Neural cell (in vitro differentiated cells): ENCODE measurements at regions not wholly inside any gene's neighbourhood (a gene's known extent, or its start where the extent isn't known, plus 50 kb on each side); places are given as distances from the start of the nearest gene placed in this dataset.

Experiments used
- H2AFZ ChIP-seq: fragments of 200-600, 300-800 bp; sonication (generic), shearing (Covaris generic); 2 replicates; pipeline ENCODE4 v1.6.0; 2014; ENCODE audit warnings: low read depth, mild to moderate bottlenecking, antibody characterized with exemption, low read length, moderate library complexity
- H3F3A ChIP-seq: fragments of 200-600 bp; shearing (Covaris generic); 2 replicates; pipeline ENCODE4 v1.6.1; 2016; ENCODE audit warnings: mild to moderate bottlenecking, moderate library complexity, mixed read lengths, antibody characterized with exemption, low read length; ENCODE audit not compliant: insufficient read depth, poor library complexity, severe bottlenecking
- H3K27ac ChIP-seq: fragments of 200-600, 300-800 bp; sonication (generic), shearing (Covaris generic); 2 replicates; pipeline ENCODE4 v1.5.1; 2014; ENCODE audit warnings: mild to moderate bottlenecking, low read length, moderate library complexity
- H3K27me3 ChIP-seq: fragments of 300-800, 200-600 bp; sonication (generic), shearing (Covaris generic); 2 replicates; pipeline ENCODE4 v1.6.0; 2014; ENCODE audit warnings: mild to moderate bottlenecking, low read depth, low read length, moderate library complexity; ENCODE audit not compliant: insufficient read depth
- H3K36me3 ChIP-seq: fragments of 300-800, 200-600 bp; sonication (generic), shearing (Covaris generic); 2 replicates; pipeline ENCODE4 v1.5.1; 2014; ENCODE audit warnings: mild to moderate bottlenecking, antibody characterized with exemption, low read length, moderate library complexity; ENCODE audit not compliant: insufficient read depth
- H3K4me2 ChIP-seq: fragments of 300-800, 200-600 bp; sonication (generic), shearing (Covaris generic); 2 replicates; pipeline ENCODE4 v1.6.0; 2014; ENCODE audit warnings: mild to moderate bottlenecking, low read length
- H3K4me3 ChIP-seq: fragments of 300-800, 200-600 bp; sonication (generic), shearing (Covaris generic); 2 replicates; pipeline ENCODE4 v1.5.1; 2014; ENCODE audit warnings: mild to moderate bottlenecking, low read length, moderate library complexity
- H3K79me2 ChIP-seq: fragments of 200-600 bp; shearing (Covaris generic); replicated peaks from 2 replicates; pipeline ENCODE4 v1.6.0; 2014; ENCODE audit warnings: mild to moderate bottlenecking, low read length, moderate library complexity; ENCODE audit not compliant: insufficient read depth
- H3K9ac ChIP-seq: fragments of 300-800, 200-600 bp; sonication (generic), shearing (Covaris generic); 2 replicates; pipeline ENCODE4 v1.6.1; 2016; ENCODE audit warnings: mild to moderate bottlenecking, low read length, mixed read lengths
- H3K9me2 ChIP-seq: fragments of 200-600 bp; shearing (Covaris generic); 2 replicates; pipeline ENCODE4 v1.6.1; 2016; ENCODE audit warnings: mild to moderate bottlenecking, low read length, mixed read lengths; ENCODE audit not compliant: insufficient read depth
- H3K9me3 ChIP-seq: fragments of 200-600, 300-800 bp; sonication (generic), shearing (Covaris generic); 2 replicates; pipeline ENCODE4 v1.6.1; 2016; ENCODE audit warnings: mild to moderate bottlenecking, mixed run types, low read length, moderate library complexity, mixed read lengths
- H4K20me1 ChIP-seq: fragments of 200-600 bp; shearing (Covaris generic); 2 replicates; pipeline ENCODE4 v1.6.1; 2016; ENCODE audit warnings: mild to moderate bottlenecking, mixed run types; ENCODE audit not compliant: insufficient read depth
- EP300 ChIP-seq: fragments of 450-650 bp; conservative IDR thresholded peaks from 2 replicates; pipeline ENCODE4 v1.6.1; 2014; ENCODE audit warnings: antibody characterized with exemption, mild to moderate bottlenecking, moderate library complexity; ENCODE audit not compliant: poor library complexity, severe bottlenecking
- EZH2 ChIP-seq: fragments of 200-600, 300-800 bp; shearing (Covaris generic), sonication (generic); IDR thresholded peaks from 2 replicates; pipeline ENCODE4 v1.6.1; 2014; ENCODE audit warnings: antibody characterized with exemption, low read length, borderline replicate concordance, mild to moderate bottlenecking; ENCODE audit not compliant: insufficient read depth, poor library complexity, severe bottlenecking
- MXI1 ChIP-seq: fragments of 450-650 bp; conservative IDR thresholded peaks from 2 replicates; pipeline ENCODE4 v1.6.1; 2014; ENCODE audit warnings: antibody characterized with exemption, mild to moderate bottlenecking; ENCODE audit not compliant: poor library complexity, severe bottlenecking
- POLR2AphosphoS5 ChIP-seq: IDR thresholded peaks from 2 replicates; pipeline ENCODE4 v1.6.1; 2012
- RAD21 ChIP-seq: fragments of 450-650 bp; conservative IDR thresholded peaks from 2 replicates; pipeline ENCODE4 v1.6.1; 2014; ENCODE audit warnings: antibody characterized with exemption, mild to moderate bottlenecking, moderate library complexity
- SMC3 ChIP-seq: fragments of 450-650 bp; conservative IDR thresholded peaks from 2 replicates; pipeline ENCODE4 v1.6.1; 2014; ENCODE audit warnings: antibody characterized with exemption, mild to moderate bottlenecking, moderate library complexity; ENCODE audit not compliant: poor library complexity
- TAF1 ChIP-seq: IDR thresholded peaks from 2 replicates; pipeline ENCODE4 v1.6.1; 2012; ENCODE audit warnings: low read depth
- TF ChIP-seq, protein P1 (sequence below): IDR thresholded peaks from 2 replicates; pipeline ENCODE4 v1.6.1; 2012; ENCODE audit warnings: borderline replicate concordance
- TF ChIP-seq, protein P2 (sequence below): fragments of 450-650 bp; IDR thresholded peaks from 2 replicates; pipeline ENCODE4 v1.5.1; 2014; ENCODE audit warnings: antibody characterized with exemption, mild to moderate bottlenecking, moderate library complexity; ENCODE audit not compliant: poor library complexity, severe bottlenecking

DNA sequence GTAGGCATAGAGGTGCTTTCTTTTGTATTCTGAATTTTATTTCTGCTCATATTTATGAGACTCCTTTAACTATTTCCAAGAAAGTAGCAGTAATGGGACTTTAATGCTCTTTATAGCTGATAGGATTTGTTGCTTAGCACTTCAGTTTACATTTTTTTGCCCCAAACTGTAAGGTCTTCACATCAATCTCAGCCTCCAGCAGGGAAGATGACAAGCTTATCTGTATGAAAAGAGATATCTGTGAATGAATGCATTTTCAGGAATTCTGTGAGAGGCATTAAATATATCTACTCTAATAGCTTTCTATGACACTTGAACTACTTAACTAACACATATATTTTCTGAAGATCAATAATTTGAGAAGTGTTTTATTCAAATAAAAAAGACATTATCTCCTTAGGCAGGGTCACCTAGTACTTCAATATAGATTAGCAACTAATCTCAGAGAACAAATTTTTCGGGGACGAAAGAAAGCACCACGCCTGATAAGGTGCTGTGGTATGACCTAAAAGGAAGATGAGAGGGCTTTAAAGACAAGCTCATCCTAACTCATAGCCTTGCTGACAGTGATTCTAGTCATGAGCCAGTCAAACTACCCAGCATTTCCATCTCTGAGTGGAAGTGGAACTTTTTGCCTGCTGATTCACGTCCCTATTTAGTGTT, 766.1 kb upstream of the CNTNAP5 start:
- Histone ChIP-seq H3K27me3 (no peaks in the 10 kb centered on the region), H3K9ac (no peak overlapping the region), H3K79me2 (no peaks in the 10 kb centered on the region), H3K9me2 (no peaks in the 10 kb centered on the region), H4K20me1 (no peaks in the 10 kb centered on the region), H3K4me2 (no peak overlapping the region), H3F3A (peaks cover 5% of the 10 kb centered on the region), H3K4me3 (no peak overlapping the region), H3K27ac (peak overlapping the region; percentile 9), H3K36me3 (no peaks in the 10 kb centered on the region), H2AFZ (no peak overlapping the region), H3K9me3 (no peaks in the 10 kb centered on the region)
- no peak for TF ChIP-seq SMC3
- TF ChIP-seq, protein P1, sequence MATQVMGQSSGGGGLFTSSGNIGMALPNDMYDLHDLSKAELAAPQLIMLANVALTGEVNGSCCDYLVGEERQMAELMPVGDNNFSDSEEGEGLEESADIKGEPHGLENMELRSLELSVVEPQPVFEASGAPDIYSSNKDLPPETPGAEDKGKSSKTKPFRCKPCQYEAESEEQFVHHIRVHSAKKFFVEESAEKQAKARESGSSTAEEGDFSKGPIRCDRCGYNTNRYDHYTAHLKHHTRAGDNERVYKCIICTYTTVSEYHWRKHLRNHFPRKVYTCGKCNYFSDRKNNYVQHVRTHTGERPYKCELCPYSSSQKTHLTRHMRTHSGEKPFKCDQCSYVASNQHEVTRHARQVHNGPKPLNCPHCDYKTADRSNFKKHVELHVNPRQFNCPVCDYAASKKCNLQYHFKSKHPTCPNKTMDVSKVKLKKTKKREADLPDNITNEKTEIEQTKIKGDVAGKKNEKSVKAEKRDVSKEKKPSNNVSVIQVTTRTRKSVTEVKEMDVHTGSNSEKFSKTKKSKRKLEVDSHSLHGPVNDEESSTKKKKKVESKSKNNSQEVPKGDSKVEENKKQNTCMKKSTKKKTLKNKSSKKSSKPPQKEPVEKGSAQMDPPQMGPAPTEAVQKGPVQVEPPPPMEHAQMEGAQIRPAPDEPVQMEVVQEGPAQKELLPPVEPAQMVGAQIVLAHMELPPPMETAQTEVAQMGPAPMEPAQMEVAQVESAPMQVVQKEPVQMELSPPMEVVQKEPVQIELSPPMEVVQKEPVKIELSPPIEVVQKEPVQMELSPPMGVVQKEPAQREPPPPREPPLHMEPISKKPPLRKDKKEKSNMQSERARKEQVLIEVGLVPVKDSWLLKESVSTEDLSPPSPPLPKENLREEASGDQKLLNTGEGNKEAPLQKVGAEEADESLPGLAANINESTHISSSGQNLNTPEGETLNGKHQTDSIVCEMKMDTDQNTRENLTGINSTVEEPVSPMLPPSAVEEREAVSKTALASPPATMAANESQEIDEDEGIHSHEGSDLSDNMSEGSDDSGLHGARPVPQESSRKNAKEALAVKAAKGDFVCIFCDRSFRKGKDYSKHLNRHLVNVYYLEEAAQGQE: peak; percentile 32
- peak; percentile 54 for TF ChIP-seq EP300

DNA sequence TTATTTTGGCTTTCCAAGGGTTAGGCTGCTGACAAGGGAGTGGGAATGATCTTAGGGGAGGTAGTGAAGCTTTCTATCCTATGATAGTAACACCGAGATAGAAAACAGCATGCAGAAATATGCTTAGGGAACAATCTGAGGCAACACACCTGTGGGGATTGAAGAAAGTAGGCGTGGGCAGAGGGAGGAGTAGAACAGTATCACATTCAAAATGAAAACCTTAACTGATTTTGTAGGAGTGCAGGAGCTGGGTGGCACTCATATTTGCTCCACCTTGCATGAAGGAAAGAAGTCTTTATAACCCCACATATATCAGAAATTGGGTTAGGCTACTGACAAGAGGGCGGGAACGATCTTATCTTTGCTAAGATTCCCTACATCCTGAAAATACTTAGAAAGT, 762.2 kb upstream of the CNTNAP5 start:
- H3K4me3 ChIP-seq: no peak overlapping the region
- TF ChIP-seq EP300 (no peak), EZH2 (no peak), POLR2AphosphoS5 (no peak), SMC3 (no peak), MXI1 (no peak), TAF1 (no peak), RAD21 (no peak)
- TF ChIP-seq, protein P1: no peak
- TF ChIP-seq, protein P2, sequence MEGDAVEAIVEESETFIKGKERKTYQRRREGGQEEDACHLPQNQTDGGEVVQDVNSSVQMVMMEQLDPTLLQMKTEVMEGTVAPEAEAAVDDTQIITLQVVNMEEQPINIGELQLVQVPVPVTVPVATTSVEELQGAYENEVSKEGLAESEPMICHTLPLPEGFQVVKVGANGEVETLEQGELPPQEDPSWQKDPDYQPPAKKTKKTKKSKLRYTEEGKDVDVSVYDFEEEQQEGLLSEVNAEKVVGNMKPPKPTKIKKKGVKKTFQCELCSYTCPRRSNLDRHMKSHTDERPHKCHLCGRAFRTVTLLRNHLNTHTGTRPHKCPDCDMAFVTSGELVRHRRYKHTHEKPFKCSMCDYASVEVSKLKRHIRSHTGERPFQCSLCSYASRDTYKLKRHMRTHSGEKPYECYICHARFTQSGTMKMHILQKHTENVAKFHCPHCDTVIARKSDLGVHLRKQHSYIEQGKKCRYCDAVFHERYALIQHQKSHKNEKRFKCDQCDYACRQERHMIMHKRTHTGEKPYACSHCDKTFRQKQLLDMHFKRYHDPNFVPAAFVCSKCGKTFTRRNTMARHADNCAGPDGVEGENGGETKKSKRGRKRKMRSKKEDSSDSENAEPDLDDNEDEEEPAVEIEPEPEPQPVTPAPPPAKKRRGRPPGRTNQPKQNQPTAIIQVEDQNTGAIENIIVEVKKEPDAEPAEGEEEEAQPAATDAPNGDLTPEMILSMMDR: no peak
- no peak overlapping the region for H3K4me2 ChIP-seq
- H3K9me3 ChIP-seq: no peaks in the 10 kb centered on the region
- H3K27ac ChIP-seq: no peak overlapping the region
- no peaks in the 10 kb centered on the region for H3K36me3 ChIP-seq
- H2AFZ ChIP-seq: no peak overlapping the region
- H4K20me1 ChIP-seq: no peaks in the 10 kb centered on the region
- H3K79me2 ChIP-seq: no peaks in the 10 kb centered on the region
- H3K9me2 ChIP-seq: no peaks in the 10 kb centered on the region
- H3K27me3 ChIP-seq: no peaks in the 10 kb centered on the region
- peaks cover 5% of the 10 kb centered on the region for H3F3A ChIP-seq
- H3K9ac ChIP-seq: no peak overlapping the region
